ENCODE measurements at regions not wholly inside any gene's neighbourhood (a gene's known extent, or its start where the extent isn't known, plus 50 kb on each side); places are given as distances from the start of the nearest gene placed in this dataset.

DNA sequence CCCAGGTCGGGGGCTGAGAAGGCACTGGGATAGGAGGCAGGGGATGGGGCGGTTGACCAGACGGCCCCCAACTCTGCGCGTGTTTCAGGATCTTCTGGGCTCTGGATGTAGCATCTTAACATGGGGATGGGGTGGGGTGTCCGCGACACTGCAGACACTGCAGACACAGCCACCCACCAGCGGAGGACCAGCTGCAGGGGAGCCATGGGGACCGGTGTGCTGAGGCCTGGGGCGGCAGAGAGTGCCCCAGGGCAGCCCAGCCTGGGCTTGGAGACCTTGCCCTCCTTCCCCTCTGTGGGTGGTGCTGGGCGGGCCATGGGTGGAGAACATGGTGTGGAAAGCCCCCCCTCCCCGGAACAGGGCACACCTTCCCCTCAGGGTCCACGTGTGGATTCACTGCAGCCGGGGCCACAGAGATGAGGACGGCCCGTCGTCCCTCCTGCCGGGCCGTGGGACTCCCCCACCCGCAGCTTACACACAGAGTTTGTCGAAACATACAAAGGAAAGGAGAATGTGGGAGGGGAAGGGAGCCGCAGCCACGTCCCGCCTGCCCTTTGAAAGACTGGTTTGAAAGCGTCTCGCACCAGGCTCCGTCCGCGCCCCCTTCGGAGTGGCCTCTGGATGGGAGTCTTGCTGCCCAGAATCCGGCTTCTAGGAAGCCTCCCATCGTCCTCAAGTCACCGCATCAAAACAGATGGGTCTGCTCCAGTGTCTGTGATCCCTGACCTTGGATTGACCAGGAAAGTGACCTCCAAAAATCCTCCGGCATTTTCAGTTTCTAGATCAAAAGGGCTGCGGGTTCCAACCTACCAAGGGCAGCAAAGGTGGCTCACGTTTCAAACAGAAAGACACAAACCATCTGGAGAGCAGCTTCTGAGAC is 91.5 kb upstream of the TCERG1L start:
- Histone ChIP-seq H3K4me1 (ENCODE audit: insufficient read depth, low read length) (no peaks in the 10 kb centered on the region), H2BK20ac (ENCODE audit: low read depth, low read length, poor library complexity, severe bottlenecking) (no peak overlapping the region), H3T11ph (ENCODE audit: low read length) (no peak overlapping the region), H4K8ac (replicated peaks; ENCODE audit: insufficient read length, low read depth, low read length) (no peak overlapping the region), H3K9ac (ENCODE audit: extremely low read depth, insufficient read length, low read length) (no peak overlapping the region), H3K27ac (ENCODE audit: insufficient read length, low read depth, low read length) (no peak overlapping the region), H3K23ac (ENCODE audit: insufficient read length, low read depth, low read length) (no peak overlapping the region), H4K91ac (ENCODE audit: insufficient read length, low read depth, low read length) (no peak overlapping the region), H2BK15ac (ENCODE audit: low read depth, low read length) (no peak overlapping the region), H2BK5ac (ENCODE audit: insufficient read length, low read length) (no peak overlapping the region), H3K56ac (ENCODE audit: insufficient read length, low read depth, low read length) (no peak overlapping the region), H3K9me3 (ENCODE audit: control insufficient read depth, low read depth, low read length) (no peaks in the 10 kb centered on the region), H3K18ac (ENCODE audit: insufficient read length, low read depth, low read length) (no peak overlapping the region), H3K4ac (ENCODE audit: low read depth, low read length) (no peak overlapping the region), H3K27me3 (ENCODE audit: insufficient read depth, low read length) (no peaks in the 10 kb centered on the region), H3K14ac (ENCODE audit: insufficient read depth, low read length) (no peak overlapping the region), H2AFZ (ENCODE audit: low read length) (no peak overlapping the region), H2BK12ac (ENCODE audit: insufficient read length, low read depth, low read length) (no peak overlapping the region), H3K23me2 (ENCODE audit: insufficient read length, low read depth, low read length, poor library complexity, severe bottlenecking) (no peaks in the 10 kb centered on the region), H2BK120ac (ENCODE audit: low read depth, low read length, poor library complexity, severe bottlenecking) (no peak overlapping the region), H3K79me1 (ENCODE audit: insufficient read depth, low read depth, low read length, poor library complexity, severe bottlenecking) (no peaks in the 10 kb centered on the region), H2AK5ac (ENCODE audit: insufficient read length, low read length) (no peak overlapping the region), H3K79me2 (ENCODE audit: insufficient read depth, low read length) (no peaks in the 10 kb centered on the region), H4K20me1 (ENCODE audit: control insufficient read depth, insufficient read depth, insufficient read length) (no peaks in the 10 kb centered on the region), H4K5ac (ENCODE audit: insufficient read length, low read depth, low read length) (no peak overlapping the region), H3K4me2 (ENCODE audit: insufficient read depth, insufficient read length, low read length) (no peak overlapping the region)
- WGBS (ENCODE audit: extremely low coverage, insufficient read length, low lambda C conversion rate): no CpG with 5 or more reads among the region's 36 CpGs
- no peak for DNase-seq
- no peak overlapping the region for H3K4me3 Mint-ChIP-seq
- no peaks in the 10 kb centered on the region; the same call in none of the 2 replicates for H3K27me3 Mint-ChIP-seq (ENCODE audit: low read depth)
- H3K27ac Mint-ChIP-seq: no peak overlapping the region; a peak in 1 of 7 replicates
- H3K36me3 Mint-ChIP-seq (ENCODE audit: insufficient read depth in 1 of 3, low read depth in 3 of 3): no peaks in the 10 kb centered on the region; a peak in 1 of 7 replicates
- peaks cover 8 to 10% of the 10 kb centered on the region in 2 experiments for H3K4me1 Mint-ChIP-seq
- no peaks in the 10 kb centered on the region for H3K9me3 Mint-ChIP-seq
- no peak for TF ChIP-seq CTCF (conservative IDR thresholded peaks at IDR 0.05)
